ENCODE measurements at regions not wholly inside any gene's neighbourhood (a gene's known extent, or its start where the extent isn't known, plus 50 kb on each side); places are given as distances from the start of the nearest gene placed in this dataset.

DNA sequence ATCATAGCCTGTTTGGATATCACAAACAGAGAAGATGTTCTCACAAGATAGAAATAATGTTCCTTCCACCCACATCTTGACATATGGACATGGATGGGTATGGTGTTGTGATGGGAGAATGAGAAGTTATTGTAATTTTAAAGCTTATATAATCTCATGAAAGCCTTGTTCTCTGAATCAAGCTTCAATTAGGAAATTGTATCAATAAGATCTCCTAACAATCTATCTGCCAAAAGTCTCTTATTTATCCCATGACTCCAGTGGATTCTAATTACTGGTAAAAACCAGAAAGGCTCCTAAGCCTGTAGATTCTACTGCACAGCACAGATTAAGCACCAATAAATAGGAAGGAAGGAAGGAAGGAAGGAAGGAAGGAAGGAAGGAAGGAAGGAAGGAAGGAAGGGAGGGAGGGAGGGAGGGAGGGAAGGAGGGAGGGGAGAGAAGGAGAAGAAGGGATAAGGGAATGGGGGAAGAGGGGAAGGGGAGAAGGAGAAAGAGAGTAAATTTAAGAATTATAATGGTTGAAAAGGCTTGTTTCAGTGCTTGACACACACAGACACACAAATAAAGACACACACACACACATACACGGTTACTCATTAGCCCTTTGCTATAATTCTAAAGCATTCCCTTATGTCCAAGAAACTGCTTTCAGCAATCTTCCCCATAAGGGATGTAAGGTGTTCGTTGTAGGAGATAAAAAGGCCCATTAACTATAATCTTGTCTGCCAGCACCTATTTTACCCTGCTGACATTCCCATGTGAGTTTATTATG is 258.0 kb upstream of the API5 start:
- no peak overlapping the region for H2AFZ ChIP-seq
- H3K27me3 ChIP-seq (ENCODE audit: control insufficient read depth, insufficient read depth, low read length) = no peaks in the 10 kb centered on the region
- no peaks in the 10 kb centered on the region for H3K79me2 ChIP-seq
- H3K9ac ChIP-seq = no peak overlapping the region
- H3K9me3 ChIP-seq (ENCODE audit: control insufficient read depth, low read length) = no peaks in the 10 kb centered on the region
- H3K36me3 ChIP-seq (ENCODE audit: control insufficient read depth, insufficient read depth, low read length) = no peaks in the 10 kb centered on the region
- no peak overlapping the region for H3K27ac ChIP-seq
- H3K4me1 ChIP-seq = no peaks in the 10 kb centered on the region
- TF ChIP-seq, protein P1, sequence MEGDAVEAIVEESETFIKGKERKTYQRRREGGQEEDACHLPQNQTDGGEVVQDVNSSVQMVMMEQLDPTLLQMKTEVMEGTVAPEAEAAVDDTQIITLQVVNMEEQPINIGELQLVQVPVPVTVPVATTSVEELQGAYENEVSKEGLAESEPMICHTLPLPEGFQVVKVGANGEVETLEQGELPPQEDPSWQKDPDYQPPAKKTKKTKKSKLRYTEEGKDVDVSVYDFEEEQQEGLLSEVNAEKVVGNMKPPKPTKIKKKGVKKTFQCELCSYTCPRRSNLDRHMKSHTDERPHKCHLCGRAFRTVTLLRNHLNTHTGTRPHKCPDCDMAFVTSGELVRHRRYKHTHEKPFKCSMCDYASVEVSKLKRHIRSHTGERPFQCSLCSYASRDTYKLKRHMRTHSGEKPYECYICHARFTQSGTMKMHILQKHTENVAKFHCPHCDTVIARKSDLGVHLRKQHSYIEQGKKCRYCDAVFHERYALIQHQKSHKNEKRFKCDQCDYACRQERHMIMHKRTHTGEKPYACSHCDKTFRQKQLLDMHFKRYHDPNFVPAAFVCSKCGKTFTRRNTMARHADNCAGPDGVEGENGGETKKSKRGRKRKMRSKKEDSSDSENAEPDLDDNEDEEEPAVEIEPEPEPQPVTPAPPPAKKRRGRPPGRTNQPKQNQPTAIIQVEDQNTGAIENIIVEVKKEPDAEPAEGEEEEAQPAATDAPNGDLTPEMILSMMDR (IDR thresholded peaks at IDR 0.05) = no peak
- no peak overlapping the region for H3K4me2 ChIP-seq (ENCODE audit: low read length)
- no peak overlapping the region for H3K4me3 ChIP-seq (ENCODE audit: low read depth, low read length)

DNA sequence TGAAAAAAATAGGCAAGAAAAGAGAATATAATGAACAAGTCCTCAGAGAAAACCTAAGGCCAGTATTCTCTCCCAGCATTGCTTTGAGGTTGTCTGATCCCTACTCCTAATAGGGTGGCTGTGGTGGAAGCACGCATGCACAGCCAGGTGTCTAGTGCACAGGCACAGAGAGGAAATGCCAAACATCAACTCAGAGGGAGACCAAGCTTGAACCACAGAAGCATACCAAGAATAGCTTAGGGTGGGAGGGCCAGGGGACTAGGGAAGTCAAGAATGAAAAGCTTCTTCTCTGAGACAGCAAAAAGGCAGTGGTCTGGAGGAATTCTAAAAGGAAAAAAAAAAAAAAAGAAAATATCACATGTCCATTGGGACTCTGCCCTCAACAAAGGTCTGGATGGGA is 244.1 kb upstream of the API5 start:
- H3K79me2 ChIP-seq = no peaks in the 10 kb centered on the region
- no peak overlapping the region for H2AFZ ChIP-seq
- H3K4me3 ChIP-seq (ENCODE audit: low read depth, low read length) = no peak overlapping the region
- H3K27me3 ChIP-seq (ENCODE audit: control insufficient read depth, insufficient read depth, low read length) = no peaks in the 10 kb centered on the region
- TF ChIP-seq, protein P1 (IDR thresholded peaks at IDR 0.05) = no peak
- no peaks in the 10 kb centered on the region for H3K4me1 ChIP-seq
- H3K9me3 ChIP-seq (ENCODE audit: control insufficient read depth, low read length) = no peaks in the 10 kb centered on the region
- no peak overlapping the region for H3K9ac ChIP-seq
- H3K36me3 ChIP-seq (ENCODE audit: control insufficient read depth, insufficient read depth, low read length) = no peaks in the 10 kb centered on the region
- no peak overlapping the region for H3K27ac ChIP-seq
- no peak overlapping the region for H3K4me2 ChIP-seq (ENCODE audit: low read length)

- TF ChIP-seq, protein P1 (IDR thresholded peaks at IDR 0.05) = no peak
- Histone ChIP-seq H3K79me2 (no peaks in the 10 kb centered on the region), H3K9ac (no peak overlapping the region), H2AFZ (no peak overlapping the region), H3K9me3 (ENCODE audit: control insufficient read depth, low read length) (no peaks in the 10 kb centered on the region), H3K4me3 (ENCODE audit: low read depth, low read length) (no peak overlapping the region), H3K36me3 (ENCODE audit: control insufficient read depth, insufficient read depth, low read length) (no peaks in the 10 kb centered on the region), H3K4me1 (no peaks in the 10 kb centered on the region), H3K27ac (no peak overlapping the region), H3K4me2 (ENCODE audit: low read length) (no peak overlapping the region), H3K27me3 (ENCODE audit: control insufficient read depth, insufficient read depth, low read length) (no peaks in the 10 kb centered on the region)
Measured at GRCh38 chr11:43071338-43071737, 240.5 kb upstream of the API5 start.

DNA sequence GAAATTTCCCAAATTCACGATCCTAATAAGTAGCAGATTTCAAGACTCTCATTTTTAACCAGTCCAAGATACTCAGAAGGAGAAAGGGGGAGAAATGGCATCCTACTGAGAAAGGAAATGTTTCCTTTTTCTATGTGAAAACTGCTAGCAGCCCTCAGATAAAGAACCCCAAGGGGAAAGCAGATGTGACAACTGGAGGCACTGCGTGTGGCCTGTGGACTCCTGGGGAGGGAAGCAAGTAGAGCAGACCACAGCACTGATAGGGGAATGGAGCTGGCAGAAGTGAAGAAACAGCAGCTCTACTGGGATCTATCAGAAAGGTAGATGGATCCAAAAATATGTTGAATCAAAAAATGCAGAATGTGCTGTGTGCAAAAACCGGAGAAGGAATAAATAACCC is 239.7 kb upstream of the API5 start:
- Histone ChIP-seq H3K9me3 (ENCODE audit: control insufficient read depth, low read length) (no peaks in the 10 kb centered on the region), H3K4me3 (ENCODE audit: low read depth, low read length) (no peak overlapping the region), H3K36me3 (ENCODE audit: control insufficient read depth, insufficient read depth, low read length) (no peaks in the 10 kb centered on the region), H2AFZ (no peak overlapping the region), H3K27ac (no peak overlapping the region), H3K27me3 (ENCODE audit: control insufficient read depth, insufficient read depth, low read length) (no peaks in the 10 kb centered on the region), H3K4me1 (no peaks in the 10 kb centered on the region), H3K9ac (no peak overlapping the region), H3K79me2 (no peaks in the 10 kb centered on the region), H3K4me2 (ENCODE audit: low read length) (no peak overlapping the region)
- TF ChIP-seq, protein P1 (IDR thresholded peaks at IDR 0.05) = no peak

DNA sequence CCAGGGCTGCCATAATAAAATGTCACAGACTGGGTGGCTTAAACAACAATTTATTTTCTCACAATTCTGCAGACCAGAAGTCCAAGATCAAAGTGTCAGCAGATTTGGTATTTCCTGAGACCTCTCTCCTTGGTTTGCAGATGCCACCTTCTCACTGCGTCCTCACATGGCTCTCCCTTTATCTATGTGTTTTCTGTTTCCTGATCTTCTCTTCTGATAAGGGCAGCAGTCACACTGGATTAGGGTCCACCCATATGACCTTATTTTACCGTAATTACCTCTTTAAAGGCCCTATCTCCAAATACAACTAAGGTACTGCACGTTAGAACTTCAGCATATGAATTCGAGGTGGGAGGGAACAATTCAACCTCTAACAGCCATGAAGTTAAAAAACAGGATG is 238.9 kb upstream of the API5 start:
- Histone ChIP-seq H3K4me3 (ENCODE audit: low read depth, low read length) (no peak overlapping the region), H3K79me2 (no peaks in the 10 kb centered on the region), H3K36me3 (ENCODE audit: control insufficient read depth, insufficient read depth, low read length) (no peaks in the 10 kb centered on the region), H3K4me1 (no peaks in the 10 kb centered on the region), H3K9ac (no peak overlapping the region), H2AFZ (no peak overlapping the region), H3K27me3 (ENCODE audit: control insufficient read depth, insufficient read depth, low read length) (no peaks in the 10 kb centered on the region), H3K9me3 (ENCODE audit: control insufficient read depth, low read length) (no peaks in the 10 kb centered on the region), H3K27ac (no peak overlapping the region), H3K4me2 (ENCODE audit: low read length) (no peak overlapping the region)
- TF ChIP-seq, protein P1 (IDR thresholded peaks at IDR 0.05) = no peak

All from parathyroid adenoma (tissue), 2 donors.